ENCODE measurements at regions not wholly inside any gene's neighbourhood (a gene's known extent, or its start where the extent isn't known, plus 50 kb on each side); places are given as distances from the start of the nearest gene placed in this dataset.

GRCh38 chr5:33330992-33331391, 109.8 kb upstream of the TARS1 start:
- no peak for DNase-seq

- DNase-seq: no peak
These were observed 108.0 kb upstream of the TARS1 start for GRCh38 chr5:33332804-33333203.

GRCh38 chr5:33334829-33335228, 105.9 kb upstream of the TARS1 start:
- no peak for DNase-seq

GRCh38 chr5:33336891-33337636, 103.7 kb upstream of the TARS1 start:
- DNase-seq: no peak

GRCh38 chr5:33337637-33337992, 103.2 kb upstream of the TARS1 start:
- no peak for DNase-seq

- no peak for DNase-seq
These were observed 102.2 kb upstream of the TARS1 start for GRCh38 chr5:33338336-33339110.

GRCh38 chr5:33339413-33339812, 101.4 kb upstream of the TARS1 start:
- no peak for DNase-seq

GRCh38 chr5:33340195-33340594, 100.6 kb upstream of the TARS1 start:
- no peak for DNase-seq

- DNase-seq: no peak
These were observed 99.4 kb upstream of the TARS1 start for GRCh38 chr5:33341351-33341750.

- no peak for DNase-seq
These were observed 97.0 kb upstream of the TARS1 start for GRCh38 chr5:33343676-33344327.

- no peak for DNase-seq
These were observed 94.2 kb upstream of the TARS1 start for GRCh38 chr5:33346534-33346933.

GRCh38 chr5:33361781-33362180, 79.0 kb upstream of the TARS1 start:
- no peak for DNase-seq

- no peak for DNase-seq
These were observed 77.8 kb upstream of the TARS1 start for GRCh38 chr5:33362915-33363314.

GRCh38 chr5:33363537-33363936, 77.2 kb upstream of the TARS1 start:
- DNase-seq: no peak

GRCh38 chr5:33364406-33364805, 76.4 kb upstream of the TARS1 start:
- no peak for DNase-seq

GRCh38 chr5:33367416-33367815, 73.3 kb upstream of the TARS1 start:
- DNase-seq: no peak

GRCh38 chr5:33369485-33370465, 71.0 kb upstream of the TARS1 start:
- DNase-seq: no peak

- DNase-seq: no peak
These were observed 70.3 kb upstream of the TARS1 start for GRCh38 chr5:33370466-33370859.

GRCh38 chr5:33371660-33372059, 69.1 kb upstream of the TARS1 start:
- DNase-seq: no peak

- no peak for DNase-seq
These were observed 67.9 kb upstream of the TARS1 start for GRCh38 chr5:33372721-33373472.

- no peak for DNase-seq
These were observed 64.9 kb upstream of the TARS1 start for GRCh38 chr5:33375900-33376299.

- no peak for DNase-seq
These were observed 61.0 kb upstream of the TARS1 start for GRCh38 chr5:33379757-33380156.
